ENCODE measurements at regions not wholly inside any gene's neighbourhood (a gene's known extent, or its start where the extent isn't known, plus 50 kb on each side); places are given as distances from the start of the nearest gene placed in this dataset.

GRCh38 chr11:79894111-79894510 is 453.3 kb upstream of the TENM4 start:
- no peak for DNase-seq (ENCODE audit: low read depth)

- no peak for DNase-seq (ENCODE audit: low read depth)
Measured at GRCh38 chr11:79890272-79890671, 449.4 kb upstream of the TENM4 start.

DNA sequence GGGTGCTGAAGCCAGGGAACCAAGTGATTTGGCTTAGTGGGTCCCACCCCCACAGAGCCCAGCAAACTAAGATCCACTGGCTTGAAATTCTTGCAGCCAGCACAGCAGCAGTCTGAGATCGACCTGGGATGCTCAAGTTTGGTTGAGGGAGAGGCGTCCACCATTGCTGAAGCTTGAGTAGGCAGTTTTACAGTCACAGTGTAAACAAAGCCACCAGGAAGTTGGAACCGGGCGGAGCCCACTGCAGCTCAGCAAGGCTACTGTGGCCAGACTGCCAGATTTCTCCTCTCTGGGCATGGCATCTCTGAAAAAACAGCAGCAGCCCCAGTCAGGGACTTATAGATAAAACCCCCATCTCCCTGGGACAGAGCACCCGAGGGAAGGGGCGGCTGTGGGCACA is 424.1 kb upstream of the TENM4 start:
- DNase-seq (ENCODE audit: low read depth) = no peak

GRCh38 chr11:79860336-79860735 is 419.5 kb upstream of the TENM4 start:
- no peak for DNase-seq (ENCODE audit: low read depth)

DNA sequence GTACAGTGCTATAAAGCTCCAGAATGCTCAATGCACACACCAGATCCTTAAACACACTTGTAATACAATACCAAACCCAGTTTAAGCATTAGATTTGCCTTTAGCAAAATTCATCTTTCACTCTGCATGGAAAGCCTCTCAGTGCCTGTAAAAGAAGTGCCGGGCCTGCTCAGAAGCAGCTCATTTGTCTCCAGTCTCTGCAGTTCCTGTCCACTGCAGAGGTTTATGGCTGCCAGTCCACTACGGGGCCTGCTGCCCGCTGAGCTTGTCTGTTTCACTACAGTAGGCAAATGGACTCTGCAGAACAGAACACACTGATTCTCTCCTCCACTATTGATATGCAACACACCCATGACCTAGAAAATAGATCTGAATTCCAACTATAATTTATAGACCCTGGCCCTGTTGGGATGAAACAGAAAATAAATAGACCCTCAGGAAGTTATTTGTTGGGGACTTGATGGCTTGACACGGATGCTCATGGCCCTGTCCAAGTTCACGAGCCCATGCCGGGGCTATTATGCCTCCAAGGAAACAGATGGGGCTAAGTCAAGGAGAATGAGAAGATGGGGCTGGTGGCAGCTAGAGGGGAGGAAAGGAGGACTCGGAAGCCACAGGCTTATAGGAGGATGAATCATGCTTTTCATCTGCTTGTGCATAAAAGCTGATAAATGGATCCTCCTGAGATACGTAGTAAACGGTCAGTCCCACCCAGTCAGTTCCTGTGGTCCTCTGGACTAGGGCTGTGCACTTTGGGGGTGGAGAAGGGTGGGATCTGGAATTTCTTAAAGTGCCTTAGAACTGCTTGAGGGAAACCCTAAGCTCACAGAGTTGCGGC is 416.8 kb upstream of the TENM4 start:
- no peak for DNase-seq (ENCODE audit: low read depth)

GRCh38 chr11:79852176-79852575 is 411.3 kb upstream of the TENM4 start:
- DNase-seq (ENCODE audit: low read depth) = no peak

DNA sequence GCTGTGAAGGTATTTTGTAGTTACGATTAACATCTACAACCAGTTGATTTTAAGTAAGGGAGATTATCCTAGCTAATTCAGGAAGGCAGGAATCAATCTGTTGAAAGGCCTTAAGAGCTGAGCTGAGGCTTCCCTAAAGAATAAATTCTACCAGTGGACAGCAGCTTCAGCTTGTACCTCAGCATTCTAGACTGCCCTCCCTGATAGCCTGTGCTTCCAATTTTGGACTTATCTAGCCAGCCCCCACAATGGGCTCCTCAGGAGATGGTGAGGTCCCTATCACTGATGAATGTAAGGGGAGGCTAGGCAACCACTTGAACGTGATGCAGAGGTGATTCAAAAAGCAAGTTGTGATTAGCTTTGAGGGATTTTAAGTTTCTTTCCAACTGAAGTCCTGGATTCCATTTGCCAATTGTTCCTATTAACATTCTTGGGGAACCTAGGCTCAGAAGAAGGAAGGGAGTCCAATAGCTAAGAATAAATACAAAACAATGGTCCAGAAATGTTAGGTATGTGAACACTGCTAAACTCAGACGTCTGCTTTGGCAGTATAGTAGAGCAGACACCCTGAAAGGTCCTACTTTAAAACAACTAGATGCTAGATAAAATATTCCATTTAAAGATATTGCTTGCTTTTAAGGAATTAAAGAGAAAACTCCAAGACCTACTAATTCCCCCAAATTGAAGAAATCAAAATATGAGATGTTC is 404.3 kb upstream of the TENM4 start:
- DNase-seq (ENCODE audit: low read depth) = no peak

GRCh38 chr11:79834015-79834414 is 393.2 kb upstream of the TENM4 start:
- no peak for DNase-seq (ENCODE audit: low read depth)

DNA sequence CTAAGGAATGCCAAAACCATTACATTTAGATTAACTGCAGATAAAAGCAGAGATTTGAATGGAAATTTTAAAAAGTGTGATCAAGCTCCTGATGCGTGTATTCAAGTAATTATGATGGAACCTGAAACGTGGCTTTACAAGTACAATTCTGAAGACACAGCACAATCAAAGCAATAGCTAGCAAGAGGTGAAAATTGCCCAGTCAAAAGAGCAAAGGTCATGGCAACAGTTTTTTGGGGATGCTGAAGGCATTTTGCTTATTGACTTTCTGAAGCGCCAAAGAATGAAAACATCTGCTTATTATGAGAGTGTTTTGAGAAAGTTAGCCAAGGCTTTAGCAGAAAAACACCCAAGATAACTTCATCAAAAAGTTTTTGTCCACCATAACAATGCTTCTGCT is 389.6 kb upstream of the TENM4 start:
- no peak for DNase-seq (ENCODE audit: low read depth)

- no peak for DNase-seq (ENCODE audit: low read depth)
Measured at GRCh38 chr11:79829891-79830290, 389.1 kb upstream of the TENM4 start.

DNA sequence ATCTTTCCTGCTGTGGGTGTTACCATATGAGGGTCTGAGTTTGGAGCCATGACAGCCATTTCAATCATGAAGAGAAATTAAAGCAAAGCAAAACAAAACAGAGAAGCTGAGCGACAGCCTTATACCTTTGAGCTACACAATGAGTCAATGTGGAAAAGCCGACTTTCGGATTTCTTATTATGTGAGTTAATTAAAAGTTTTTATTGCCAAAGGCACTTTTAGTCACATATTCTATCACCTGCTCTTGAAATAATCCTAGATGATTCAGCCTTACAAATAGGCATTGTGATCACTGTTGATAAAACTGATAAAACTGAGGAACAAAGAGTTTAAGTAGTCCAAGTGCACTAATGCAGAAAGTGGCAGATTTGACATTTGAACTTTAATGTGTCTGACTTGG is 381.9 kb upstream of the TENM4 start:
- no peak for DNase-seq (ENCODE audit: low read depth)

DNA sequence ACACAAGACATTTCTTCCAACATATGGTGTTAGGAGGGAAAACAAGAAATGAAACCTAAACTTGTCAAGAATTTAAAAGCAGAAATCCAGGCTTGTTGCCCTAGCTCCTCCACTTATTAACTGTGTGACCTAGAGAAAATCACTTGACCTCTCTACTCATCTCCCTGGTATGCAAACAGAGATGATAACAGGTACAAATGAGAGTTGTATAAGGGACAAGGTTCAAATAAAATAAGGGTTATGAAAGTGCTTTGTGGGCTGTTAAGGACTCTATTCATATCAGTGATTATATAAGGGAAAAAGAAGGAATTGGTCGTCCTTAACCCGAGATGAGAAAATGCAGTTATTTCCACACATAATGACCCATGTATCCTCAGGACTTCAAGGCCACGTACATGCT is 372.7 kb upstream of the TENM4 start:
- no peak for DNase-seq (ENCODE audit: low read depth)

GRCh38 chr11:79809487-79809886 is 368.7 kb upstream of the TENM4 start:
- DNase-seq (ENCODE audit: low read depth) = no peak

GRCh38 chr11:79807506-79807905 is 366.7 kb upstream of the TENM4 start:
- no peak for DNase-seq (ENCODE audit: low read depth)

GRCh38 chr11:79796704-79797103 is 355.9 kb upstream of the TENM4 start:
- no peak for DNase-seq (ENCODE audit: low read depth)

DNA sequence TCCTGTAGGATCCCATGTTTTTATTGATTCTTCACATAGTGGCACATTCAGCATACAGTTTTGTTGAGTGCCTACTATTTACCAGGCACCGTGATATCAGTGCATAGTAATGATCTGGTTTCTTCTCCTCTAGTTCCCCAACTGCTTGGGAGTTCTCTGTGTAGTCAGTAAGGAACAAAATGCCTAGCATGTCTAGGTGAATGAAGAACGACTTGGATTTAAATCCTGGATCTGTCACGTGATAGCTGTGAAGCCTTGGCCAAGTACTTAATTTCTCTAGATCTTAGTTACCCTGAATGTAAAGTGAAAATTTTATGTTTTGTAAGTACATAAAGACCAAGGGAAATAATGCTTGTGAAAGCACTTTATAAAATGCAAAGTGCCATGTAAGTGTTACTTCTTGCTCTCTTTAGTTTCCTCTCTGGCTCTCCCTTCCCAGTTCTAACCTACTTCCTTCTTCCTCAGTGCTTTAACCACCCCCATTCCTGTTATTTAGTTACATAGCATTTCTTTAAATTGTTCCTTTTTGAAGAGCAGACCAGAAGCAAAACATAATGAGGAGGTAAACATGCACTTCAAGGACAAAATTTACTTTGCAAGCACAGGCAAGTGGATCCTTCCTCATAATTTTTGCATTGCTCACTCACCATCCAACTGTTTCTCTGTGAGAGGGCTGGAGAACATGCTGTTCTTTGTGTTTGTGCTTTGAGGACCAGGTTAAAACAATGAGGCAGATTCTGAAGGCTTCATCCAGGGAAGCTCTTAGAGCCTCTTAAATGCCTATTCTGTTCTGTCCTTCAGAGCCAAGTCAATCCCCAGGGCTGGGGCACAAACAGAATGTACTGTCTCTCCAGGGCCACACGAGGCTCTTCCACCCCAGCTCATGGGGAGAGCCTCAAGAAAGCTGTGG is 353.9 kb upstream of the TENM4 start:
- DNase-seq (ENCODE audit: low read depth) = no peak

- DNase-seq (ENCODE audit: low read depth) = no peak
Measured at GRCh38 chr11:79794057-79794456, 353.2 kb upstream of the TENM4 start.

DNA sequence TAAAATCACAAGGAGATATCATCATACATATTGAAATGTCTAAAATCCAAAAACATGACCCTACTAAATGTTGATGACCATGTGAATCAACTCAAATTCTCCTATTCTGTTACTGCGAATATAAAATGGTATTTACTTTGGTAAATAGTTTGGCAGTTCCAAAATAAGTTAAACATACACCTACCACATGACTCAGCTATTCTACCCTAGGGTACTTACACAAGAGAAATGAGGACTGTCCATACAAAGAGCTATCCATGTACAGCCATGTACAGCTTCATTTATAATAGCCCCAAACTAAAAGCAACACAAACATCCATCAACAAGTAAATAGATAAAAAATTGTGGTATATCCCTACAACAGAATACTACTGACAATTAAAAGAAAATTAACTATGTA is 346.1 kb upstream of the TENM4 start:
- DNase-seq (ENCODE audit: low read depth) = no peak

- DNase-seq (ENCODE audit: low read depth) = no peak
Measured at GRCh38 chr11:79783833-79784232, 343.0 kb upstream of the TENM4 start.

GRCh38 chr11:79768343-79768742 is 327.5 kb upstream of the TENM4 start:
- no peak for DNase-seq (ENCODE audit: low read depth)

- no peak for DNase-seq (ENCODE audit: low read depth)
Measured at GRCh38 chr11:79762279-79762921, 321.6 kb upstream of the TENM4 start.

DNA sequence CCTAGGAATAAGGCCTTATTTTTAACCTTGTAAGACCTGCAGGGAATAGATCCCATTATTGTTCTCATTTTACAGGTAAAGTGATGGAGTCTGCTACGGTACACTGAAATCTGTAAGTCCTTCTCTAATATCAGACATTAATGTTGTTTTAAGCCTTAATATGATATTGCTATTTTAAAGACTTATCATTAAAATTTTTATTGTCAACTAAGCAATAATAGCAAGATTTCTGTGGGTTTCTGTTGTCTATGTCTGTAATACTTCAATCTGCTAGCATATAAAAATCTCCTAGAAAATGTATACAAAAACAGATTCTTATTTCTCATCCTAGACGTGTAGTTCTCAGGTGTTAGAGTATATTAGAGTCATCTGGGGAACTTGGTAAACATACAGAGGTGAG is 317.5 kb upstream of the TENM4 start:
- DNase-seq (ENCODE audit: low read depth) = no peak
